HEK293T (cell line): ENCODE measurements at regions not wholly inside any gene's neighbourhood (a gene's known extent, or its start where the extent isn't known, plus 50 kb on each side); places are given as distances from the start of the nearest gene placed in this dataset.

Experiments
- CTCF ChIA-PET: fragments of 350-600 bp; formaldehyde crosslinking; extraction: SDS; loops from one replicate; lab custom pipeline; 2021; ENCODE audit warnings: antibody characterized with exemption, inconsistent platforms; lab: Yijun Ruan, JAX
- POLR2A ChIA-PET: fragments of 350-600 bp; formaldehyde crosslinking; extraction: SDS; loops from one replicate; lab custom pipeline; 2020; ENCODE audit warnings: antibody characterized with exemption, inconsistent platforms; lab: Yijun Ruan, JAX
- DNase-seq: peaks from one replicate; pipeline ENCODE4 v3.0.0; 2012; ENCODE audit warnings: mixed read lengths; ENCODE audit errors: extremely low spot score
- ARNT ChIP-seq: fragments of 450-650 bp; IDR thresholded peaks from 2 replicates; pipeline ENCODE4 v1.6.1; 2017; ENCODE audit warnings: mild to moderate bottlenecking
- BHLHE40 ChIP-seq: fragments of 450-650 bp; IDR thresholded peaks from 2 replicates; pipeline ENCODE4 v1.6.1; 2016; ENCODE audit warnings: mild to moderate bottlenecking, moderate library complexity, borderline replicate concordance
- CTBP1 ChIP-seq: fragments of 450-650 bp; IDR thresholded peaks from 2 replicates; pipeline ENCODE4 v1.6.1; 2016; ENCODE audit warnings: borderline replicate concordance
- ELF4 ChIP-seq: fragments of 450-650 bp; IDR thresholded peaks from 2 replicates; pipeline ENCODE4 v1.6.1; 2017; ENCODE audit warnings: antibody characterized with exemption
- FOXA1 ChIP-seq: fragments of 450-650 bp; IDR thresholded peaks from 2 replicates; pipeline ENCODE4 v1.6.1; 2016; ENCODE audit warnings: mild to moderate bottlenecking
- FOXK2 ChIP-seq: fragments of 450-650 bp; IDR thresholded peaks from 2 replicates; pipeline ENCODE4 v1.6.1; 2016; ENCODE audit warnings: mild to moderate bottlenecking
- FOXM1 ChIP-seq: fragments of 450-650 bp; IDR thresholded peaks from 2 replicates; pipeline ENCODE4 v1.6.1; 2017; ENCODE audit warnings: mild to moderate bottlenecking, borderline replicate concordance
- HDGF ChIP-seq: fragments of 450-650 bp; IDR thresholded peaks from 2 replicates; pipeline ENCODE4 v1.6.1; 2017; ENCODE audit warnings: antibody characterized with exemption, borderline replicate concordance
- L3MBTL2 ChIP-seq: fragments of 450-650 bp; conservative IDR thresholded peaks from 2 replicates; pipeline ENCODE4 v1.6.1; 2016; ENCODE audit warnings: mild to moderate bottlenecking
- LEF1 ChIP-seq: fragments of 450-650 bp; IDR thresholded peaks from 2 replicates; pipeline ENCODE4 v1.6.1; 2017; ENCODE audit warnings: mild to moderate bottlenecking, borderline replicate concordance
- NFRKB ChIP-seq: fragments of 450-650 bp; IDR thresholded peaks from 2 replicates; pipeline ENCODE4 v1.6.1; 2016; ENCODE audit warnings: mild to moderate bottlenecking, moderate library complexity
- SP1 ChIP-seq: fragments of 450-650 bp; IDR thresholded peaks from 2 replicates; pipeline ENCODE4 v1.6.1; 2017
- SUZ12 ChIP-seq: fragments of 450-650 bp; IDR thresholded peaks from 2 replicates; pipeline ENCODE4 v1.6.1; 2016; ENCODE audit warnings: mild to moderate bottlenecking
- TARDBP ChIP-seq: fragments of 450-650 bp; IDR thresholded peaks from 2 replicates; pipeline ENCODE4 v1.6.1; 2016
- ZNF384 ChIP-seq: fragments of 450-650 bp; IDR thresholded peaks from 2 replicates; pipeline ENCODE4 v1.6.1; 2016
- TF ChIP-seq, protein P1 (sequence below): fragments of 450-650 bp; IDR thresholded peaks from 2 replicates; pipeline ENCODE4 v1.6.1; 2016

- CTCF ChIA-PET: interaction anchor here (0.6 kb wide), 1 partner anchor 493 kb away, joined by 4 read pairs; no protein-coding TSS in a partner anchor
- POLR2A ChIA-PET: no interaction called here
- TF ChIP-seq FOXA1 (no peak), SUZ12 (no peak), BHLHE40 (no peak), L3MBTL2 (no peak)
Measured at GRCh38 chr2:82728090-82728489, 1731.0 kb downstream of the SUCLG1 start.

GRCh38 chr2:82708681-82709080 lies 1750.4 kb downstream of the SUCLG1 start:
- TF ChIP-seq FOXM1: no peak
- no peak for TF ChIP-seq ARNT
- no peak for TF ChIP-seq SUZ12
- TF ChIP-seq SP1: no peak
- no peak for TF ChIP-seq L3MBTL2
- no peak for TF ChIP-seq HDGF
- TF ChIP-seq ELF4: no peak
- TF ChIP-seq CTBP1: no peak
- no peak for TF ChIP-seq FOXK2
- DNase-seq: no peak
- ChIA-PET CTCF (no interaction called here), POLR2A (no interaction called here)

More at GRCh38 chr2:82728090-82728489, 1731.0 kb downstream of the SUCLG1 start:
- DNase-seq: no peak

- TF ChIP-seq BHLHE40: no peak
- POLR2A ChIA-PET: no interaction called here
- DNase-seq: no peak
- CTCF ChIA-PET: no interaction called here
Measured at GRCh38 chr2:82697231-82697630, 1761.8 kb downstream of the SUCLG1 start.

- POLR2A ChIA-PET: no interaction called here
- DNase-seq: no peak
- CTCF ChIA-PET: no interaction called here
- TF ChIP-seq LEF1: no peak
- no peak for TF ChIP-seq ELF4
Measured at GRCh38 chr2:82694431-82694830, 1764.6 kb downstream of the SUCLG1 start.

GRCh38 chr2:82690757-82691411 lies 1768.2 kb downstream of the SUCLG1 start:
- POLR2A ChIA-PET: no interaction called here
- TF ChIP-seq NFRKB (no peak), L3MBTL2 (no peak), HDGF (no peak), SUZ12 (no peak), LEF1 (no peak)
- no peak for DNase-seq
- CTCF ChIA-PET: no interaction called here

DNA sequence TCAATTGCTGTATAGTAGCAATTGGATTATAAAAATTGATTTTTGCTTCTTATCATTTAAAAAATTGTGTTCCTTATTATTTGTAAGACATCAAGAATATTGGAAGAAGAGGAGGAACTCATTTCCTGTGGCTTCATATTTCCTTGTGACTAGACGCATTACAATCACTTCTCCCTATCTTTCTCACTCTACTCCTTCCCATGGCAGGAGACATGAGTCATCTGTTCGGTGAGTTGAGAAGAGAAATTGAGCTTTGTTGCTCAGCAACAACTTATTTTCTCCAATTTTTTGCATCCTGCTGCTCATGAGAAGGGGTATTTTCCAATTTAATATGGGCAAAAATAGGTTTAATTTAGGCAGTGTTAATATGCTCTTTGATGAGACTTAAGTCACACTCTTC lies 1783.9 kb downstream of the SUCLG1 start:
- no peak for TF ChIP-seq L3MBTL2
- no peak for TF ChIP-seq NFRKB
- no peak for TF ChIP-seq LEF1
- no peak for TF ChIP-seq ZNF384
- TF ChIP-seq ELF4: no peak
- TF ChIP-seq FOXM1: no peak
- TF ChIP-seq HDGF: no peak
- TF ChIP-seq BHLHE40: no peak
- TF ChIP-seq TARDBP: no peak
- TF ChIP-seq CTBP1: no peak
- TF ChIP-seq SUZ12: no peak
- TF ChIP-seq, protein P1, sequence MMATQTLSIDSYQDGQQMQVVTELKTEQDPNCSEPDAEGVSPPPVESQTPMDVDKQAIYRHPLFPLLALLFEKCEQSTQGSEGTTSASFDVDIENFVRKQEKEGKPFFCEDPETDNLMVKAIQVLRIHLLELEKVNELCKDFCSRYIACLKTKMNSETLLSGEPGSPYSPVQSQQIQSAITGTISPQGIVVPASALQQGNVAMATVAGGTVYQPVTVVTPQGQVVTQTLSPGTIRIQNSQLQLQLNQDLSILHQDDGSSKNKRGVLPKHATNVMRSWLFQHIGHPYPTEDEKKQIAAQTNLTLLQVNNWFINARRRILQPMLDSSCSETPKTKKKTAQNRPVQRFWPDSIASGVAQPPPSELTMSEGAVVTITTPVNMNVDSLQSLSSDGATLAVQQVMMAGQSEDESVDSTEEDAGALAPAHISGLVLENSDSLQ: no peak
- CTCF ChIA-PET: no interaction called here

GRCh38 chr2:82674652-82675051 lies 1784.4 kb downstream of the SUCLG1 start:
- ChIA-PET CTCF (no interaction called here), POLR2A (no interaction called here)
- no peak for DNase-seq
- no peak for TF ChIP-seq SUZ12
- no peak for TF ChIP-seq FOXM1

More for the DNA sequence above, 1783.9 kb downstream of the SUCLG1 start:
- no peak for DNase-seq
- POLR2A ChIA-PET: no interaction called here

DNA sequence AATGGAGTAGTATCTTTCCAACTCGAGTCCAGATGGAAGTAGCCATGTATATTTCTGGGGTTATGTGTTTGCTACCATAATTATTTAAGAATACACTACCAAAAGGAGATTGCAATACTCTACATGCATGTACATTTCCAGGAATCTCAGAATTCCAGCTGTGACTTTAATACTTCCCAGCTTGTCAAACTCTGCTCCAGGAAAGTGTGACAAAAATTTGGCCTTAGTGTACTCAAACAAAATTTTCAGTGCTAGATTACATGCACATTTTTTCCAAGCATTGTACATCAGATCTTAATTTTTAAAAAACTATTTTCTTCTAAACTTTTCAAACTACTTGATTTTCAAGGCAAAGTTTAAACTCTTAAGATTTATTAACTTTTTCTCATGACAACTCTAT lies 1791.6 kb downstream of the SUCLG1 start:
- ChIA-PET POLR2A (no interaction called here), CTCF (no interaction called here)
- DNase-seq: no peak
- TF ChIP-seq FOXM1: no peak
- no peak for TF ChIP-seq L3MBTL2
- TF ChIP-seq HDGF: no peak

GRCh38 chr2:82665691-82666090 lies 1793.4 kb downstream of the SUCLG1 start:
- CTCF ChIA-PET: no interaction called here

More at GRCh38 chr2:82665691-82666090, 1793.4 kb downstream of the SUCLG1 start:
- POLR2A ChIA-PET: no interaction called here
- TF ChIP-seq ELF4 (no peak), SUZ12 (no peak), ZNF384 (no peak)
- DNase-seq: no peak
